HG02884 (cell line): ENCODE measurements at regions not wholly inside any gene's neighbourhood (a gene's known extent, or its start where the extent isn't known, plus 50 kb on each side); places are given as distances from the start of the nearest gene placed in this dataset.

Source experiments
- ATAC-seq: cut with Tn5 transposase; IDR thresholded peaks from one replicate; pipeline ENCODE4 v1.9.1; 2021; ENCODE audit warnings: mild to moderate bottlenecking, moderate library complexity; ENCODE audit not compliant: unreplicated experiment

DNA sequence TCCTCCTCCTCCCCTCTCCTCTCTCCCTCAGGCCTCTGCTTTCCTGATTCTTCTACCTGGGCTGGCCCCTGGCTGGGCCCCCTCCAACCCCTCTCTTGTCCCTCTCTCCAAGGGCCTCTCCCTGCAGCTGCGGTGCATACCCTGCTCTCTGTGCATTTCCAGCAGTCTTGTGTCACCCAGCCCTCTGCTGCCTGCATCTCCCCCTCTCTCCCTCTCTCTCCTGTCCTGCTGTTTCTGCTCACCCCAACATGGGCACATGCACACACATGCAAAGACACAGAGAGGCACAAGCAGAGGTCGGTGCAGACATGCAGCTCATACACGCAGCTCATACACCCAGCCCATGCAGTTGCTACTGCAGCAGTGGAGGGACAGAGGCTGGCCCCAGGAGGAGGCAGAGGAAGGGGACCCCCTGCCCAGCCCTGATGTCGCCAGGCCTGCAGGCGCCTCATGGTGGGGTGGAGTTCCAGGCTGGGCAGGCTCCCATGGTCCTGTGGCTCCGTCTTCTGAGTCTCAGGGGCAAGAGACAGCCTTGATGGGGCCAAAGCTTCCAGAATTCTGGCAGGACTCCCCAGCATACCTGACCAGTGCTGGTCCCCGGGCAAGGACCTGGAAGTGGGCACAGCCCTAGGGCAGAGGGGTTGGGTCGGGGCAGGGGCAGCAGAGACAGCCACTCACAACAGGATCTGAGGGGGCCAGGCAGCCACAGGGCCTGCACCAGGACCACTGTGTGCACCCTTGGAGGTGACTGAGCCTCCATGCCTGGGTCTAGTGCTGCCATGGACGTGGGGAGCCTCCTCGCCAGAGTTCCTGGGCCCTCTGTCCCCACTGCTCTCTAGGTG, 216.9 kb downstream of the C9orf50 start:
- ATAC-seq, result no peak

GRCh38 chr9:129402931-129403778, 217.7 kb downstream of the C9orf50 start:
- ATAC-seq, result no peak

DNA sequence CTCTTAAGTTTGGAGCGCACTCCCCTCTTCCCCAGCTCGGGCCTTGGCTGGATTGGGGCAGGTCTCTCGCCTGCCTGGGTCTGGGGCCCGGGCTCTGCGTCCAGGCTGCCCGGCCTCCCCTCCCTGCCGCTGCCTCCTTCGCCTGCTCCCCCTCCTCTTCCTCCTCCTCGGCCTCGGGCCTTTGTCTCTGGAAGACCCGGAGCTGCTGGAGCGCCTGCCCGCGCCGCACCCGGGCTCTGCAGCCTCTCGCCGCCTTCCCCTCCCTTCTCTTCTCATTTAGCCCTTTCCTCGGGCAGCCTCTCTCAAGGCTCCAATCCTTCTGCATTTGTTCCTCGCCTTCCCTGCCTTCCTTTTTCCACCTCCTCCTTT, 218.5 kb downstream of the C9orf50 start:
- ATAC-seq, result no peak

GRCh38 chr9:129401623-129402370, 219.1 kb downstream of the C9orf50 start:
- ATAC-seq, result no peak

DNA sequence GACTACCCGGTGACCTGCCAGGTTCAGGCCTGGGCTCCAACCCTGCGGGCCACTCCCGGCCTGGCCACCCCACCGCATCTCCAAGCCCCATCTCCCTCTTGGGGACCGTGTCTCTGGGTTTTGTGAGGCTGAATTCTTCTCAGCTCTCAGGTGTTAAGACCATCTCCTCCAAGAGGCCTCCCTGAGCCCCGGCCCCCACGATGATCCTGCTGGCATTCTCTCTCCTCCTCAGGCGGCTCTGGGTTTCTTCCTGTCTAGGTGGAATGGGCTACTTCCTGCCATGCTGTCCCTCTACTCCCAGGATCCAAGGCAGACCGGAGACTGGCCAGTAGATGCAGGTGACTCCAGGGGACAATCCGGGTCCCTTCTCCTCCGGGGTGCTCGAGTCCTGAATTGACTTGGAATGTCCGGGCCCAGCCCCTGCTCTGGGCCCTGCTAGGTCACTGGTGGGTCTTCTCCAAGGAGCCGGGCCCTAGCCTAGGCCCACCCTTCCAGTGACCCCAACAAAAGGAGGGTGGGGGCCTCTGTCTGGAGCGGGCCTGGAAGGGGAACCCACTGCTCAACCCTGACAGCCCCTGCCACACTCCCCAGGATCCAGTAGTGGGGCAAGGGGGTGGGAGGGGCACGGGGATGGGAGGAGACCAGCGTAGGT, 219.8 kb downstream of the C9orf50 start:
- ATAC-seq, result no peak

- ATAC-seq, result no peak
Measured at GRCh38 chr9:129400001-129400970, 220.6 kb downstream of the C9orf50 start.

GRCh38 chr9:129399634-129399990, 221.3 kb downstream of the C9orf50 start:
- no peak for ATAC-seq

DNA sequence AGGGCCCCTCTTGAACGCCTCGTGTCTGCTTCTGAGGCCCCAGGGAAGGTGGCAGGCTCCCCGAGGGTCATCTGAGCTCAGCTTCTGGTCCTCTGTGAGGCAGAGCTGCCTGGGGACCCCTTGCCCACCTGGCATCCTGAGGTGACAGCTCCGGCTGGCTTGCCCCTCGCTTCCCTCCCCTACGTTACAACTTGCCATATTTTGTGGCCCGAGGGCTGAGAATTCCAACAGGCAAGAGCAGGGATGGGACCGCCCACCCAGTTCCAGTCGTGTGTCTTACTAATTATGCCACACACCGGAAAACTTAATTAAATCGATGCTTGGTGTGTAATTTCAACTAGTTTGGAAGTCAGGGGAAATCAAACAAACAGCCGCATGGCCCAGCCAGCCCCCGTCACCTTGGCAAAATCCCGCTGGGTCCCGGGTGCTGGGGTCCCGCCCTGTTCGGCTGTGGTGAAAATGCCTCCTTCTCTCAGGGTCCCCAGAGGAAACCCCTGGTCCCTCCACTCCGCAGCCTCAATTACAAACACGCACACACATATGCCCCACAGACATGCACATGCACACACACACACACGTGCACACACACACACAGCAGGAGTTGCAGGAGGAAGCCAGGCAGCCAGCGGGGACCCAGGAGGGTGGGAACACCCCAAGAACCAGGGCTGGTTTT, 221.0 kb upstream of the IER5L start:
- no peak for ATAC-seq

DNA sequence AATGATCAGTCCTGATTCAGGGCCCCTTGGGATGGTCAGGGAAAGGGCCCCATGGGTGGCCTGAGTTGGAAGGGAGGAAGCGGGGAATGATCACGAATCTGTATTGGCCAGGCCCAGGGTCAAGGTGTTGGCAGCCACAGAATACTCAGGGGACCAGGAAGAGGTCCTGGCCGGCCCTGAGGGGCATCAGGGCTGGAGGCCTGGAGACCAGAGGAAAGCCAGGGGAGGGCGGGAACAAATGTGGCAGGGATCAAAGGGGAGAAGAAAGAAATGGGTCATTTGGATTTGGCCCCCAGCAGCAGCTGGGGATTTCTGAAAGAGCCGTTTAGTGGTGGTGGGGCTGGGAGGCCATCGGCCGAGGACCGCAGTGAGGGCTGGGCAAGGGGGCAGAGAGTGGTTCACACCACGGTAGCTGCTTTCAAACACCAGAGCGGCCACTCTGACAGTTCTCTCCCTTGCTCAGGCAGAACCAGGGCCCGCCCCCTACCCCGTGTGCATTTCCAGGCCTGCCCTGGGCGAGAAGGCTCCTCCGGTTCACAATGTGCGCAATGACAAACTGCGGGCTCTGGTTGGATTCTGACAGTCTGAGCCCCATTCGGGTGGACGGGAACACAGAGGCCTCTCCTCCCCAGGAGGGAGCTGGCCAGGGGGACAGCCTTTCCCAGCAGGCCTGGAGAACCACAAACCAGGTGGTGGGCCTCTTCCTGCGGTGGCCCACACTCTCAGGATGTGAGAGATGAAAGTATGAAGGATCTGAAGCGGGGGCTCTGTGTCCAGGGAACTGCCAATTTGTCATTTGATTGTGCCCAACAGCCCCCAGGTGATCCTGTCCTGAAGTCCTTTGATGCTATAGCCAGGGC, 220.3 kb upstream of the IER5L start:
- ATAC-seq, result no peak

DNA sequence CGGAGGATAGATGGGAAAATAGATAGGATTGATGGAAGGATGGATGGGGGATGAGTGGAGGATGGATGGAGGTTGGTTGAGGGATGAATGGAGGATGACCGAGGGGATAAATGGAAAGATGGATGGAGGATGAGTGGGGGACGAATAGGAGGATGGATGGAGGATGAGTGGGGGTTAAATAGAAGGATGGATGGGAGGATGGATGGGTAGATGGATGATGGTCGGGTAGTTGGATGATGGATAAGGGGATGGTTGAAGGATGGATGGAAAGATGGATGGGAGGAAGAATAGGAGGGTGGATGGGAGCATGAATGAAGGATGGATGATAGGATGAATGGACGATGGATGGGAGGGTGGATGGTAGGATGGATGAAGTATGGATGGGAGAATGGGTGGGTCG, 219.3 kb upstream of the IER5L start:
- no peak for ATAC-seq

GRCh38 chr9:129396365-129396708, 218.3 kb upstream of the IER5L start:
- no peak for ATAC-seq

- ATAC-seq, result no peak
Measured at GRCh38 chr9:129395633-129396364, 217.7 kb upstream of the IER5L start.

DNA sequence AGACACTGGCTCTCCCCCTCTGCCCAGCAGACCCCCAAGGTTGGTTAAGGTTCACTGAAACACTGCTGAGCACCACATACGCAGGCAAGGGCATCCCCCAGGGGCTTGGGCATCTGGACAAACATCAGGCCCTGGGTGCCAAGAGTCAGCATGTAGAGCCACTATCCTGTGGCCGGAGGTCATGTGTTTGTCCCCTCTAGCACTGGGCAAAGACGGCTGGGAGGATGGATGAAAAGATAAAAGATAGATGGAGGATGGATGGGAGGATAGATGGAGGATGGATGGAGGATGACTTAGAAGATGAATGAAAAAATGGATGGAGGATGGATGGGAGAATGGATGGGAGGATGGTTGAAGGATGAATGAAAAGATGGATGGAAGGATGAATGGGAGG, 216.8 kb upstream of the IER5L start:
- no peak for ATAC-seq

GRCh38 chr9:129394061-129394885, 216.2 kb upstream of the IER5L start:
- no peak for ATAC-seq

DNA sequence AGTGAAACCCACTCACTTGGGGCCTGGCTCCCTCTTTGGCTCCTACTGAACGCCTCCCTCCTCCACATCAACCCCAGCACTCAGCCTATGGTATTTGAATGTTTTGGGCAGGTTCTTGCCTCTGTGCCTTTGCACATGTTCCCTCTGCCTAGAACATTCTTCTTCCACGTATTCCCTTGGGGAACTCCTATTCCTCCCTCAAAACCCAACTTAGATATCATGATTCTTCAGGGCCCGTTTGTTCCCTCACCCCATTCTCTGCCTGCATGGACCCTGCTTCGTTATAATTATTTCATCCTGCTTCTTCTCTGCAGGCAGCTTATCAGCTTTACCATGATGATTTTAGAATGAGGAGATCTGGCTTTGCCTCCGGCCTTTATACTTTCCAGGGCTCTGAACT, 215.0 kb upstream of the IER5L start:
- no peak for ATAC-seq

- ATAC-seq, result no peak
Measured at GRCh38 chr9:129392093-129392541, 214.1 kb upstream of the IER5L start.

- no peak for ATAC-seq
Measured at GRCh38 chr9:129391221-129391661, 213.2 kb upstream of the IER5L start.
